AG09319 (cell line): ENCODE measurements at regions not wholly inside any gene's neighbourhood (a gene's known extent, or its start where the extent isn't known, plus 50 kb on each side); places are given as distances from the start of the nearest gene placed in this dataset.

Experiments
- DNase-seq: peaks from one replicate; pipeline ENCODE4 v3.0.0-alpha.2; 2010; ENCODE audit warnings: low read depth; ENCODE audit errors: extremely low read depth
- CTCF ChIP-seq: IDR thresholded peaks from 2 replicates; pipeline ENCODE4 v1.5.1; 2011; ENCODE audit warnings: low read depth, mild to moderate bottlenecking, inconsistent platforms, low read length, moderate library complexity

- no peak for DNase-seq
- TF ChIP-seq CTCF, result no peak
Measured at GRCh38 chr20:47968541-47969310, 183.4 kb upstream of the SULF2 start.

- no peak for TF ChIP-seq CTCF
Measured at GRCh38 chr20:47964149-47964548, 178.9 kb upstream of the SULF2 start.

GRCh38 chr20:47963022-47963421 is 177.7 kb upstream of the SULF2 start:
- TF ChIP-seq CTCF, result no peak
- DNase-seq, result no peak

More at GRCh38 chr20:47964149-47964548, 178.9 kb upstream of the SULF2 start:
- DNase-seq, result no peak

- DNase-seq, result no peak
- TF ChIP-seq CTCF, result no peak
Measured at GRCh38 chr20:47962286-47962963, 177.1 kb upstream of the SULF2 start.

- no peak for DNase-seq
- TF ChIP-seq CTCF, result no peak
Measured at GRCh38 chr20:47960769-47961541, 175.7 kb upstream of the SULF2 start.

GRCh38 chr20:47960277-47960676 is 175.0 kb upstream of the SULF2 start:
- no peak for TF ChIP-seq CTCF
- no peak for DNase-seq

- DNase-seq, result peak; percentile 67
Measured at GRCh38 chr20:47957989-47958801, 172.9 kb upstream of the SULF2 start.
